Astrocyte (in vitro differentiated cells and primary cell): ENCODE measurements at regions not wholly inside any gene's neighbourhood (a gene's known extent, or its start where the extent isn't known, plus 50 kb on each side); places are given as distances from the start of the nearest gene placed in this dataset.
A peak's percentile ranks its signal among the peaks of the same experiment; 100 is the strongest.

Experiments
- DNase-seq: peaks from one replicate; pipeline ENCODE4 v3.0.0-alpha.2; 2010; ENCODE audit warnings: low read depth
- FAIRE-seq: peaks from 2 replicates; lab custom pipeline; 2011; peaks lifted over from hg19 to GRCh38; lab: Jason Lieb, UNC
- H2AFZ ChIP-seq: 2 replicates; pipeline ENCODE4 v1.6.0; 2012; ENCODE audit warnings: low read depth, low read length, inconsistent platforms
- H3K27ac ChIP-seq: 2 replicates; pipeline ENCODE4 v1.5.1; 2011; ENCODE audit warnings: low read depth, low read length, inconsistent platforms
- H3K27me3 ChIP-seq: 2 replicates; pipeline ENCODE4 v1.6.0; 2011; ENCODE audit warnings: low read length, inconsistent platforms; ENCODE audit not compliant: insufficient read depth
- H3K36me3 ChIP-seq: 2 replicates; pipeline ENCODE4 v1.5.1; 2011; ENCODE audit warnings: low read length, inconsistent platforms; ENCODE audit not compliant: insufficient read depth
- H3K4me1 ChIP-seq: 2 replicates; pipeline ENCODE4 v1.5.1; 2011; ENCODE audit warnings: low read length, inconsistent platforms; ENCODE audit not compliant: insufficient read depth
- H3K4me2 ChIP-seq: 2 replicates; pipeline ENCODE4 v1.6.0; 2012; ENCODE audit warnings: low read length, inconsistent platforms
- H3K4me3 ChIP-seq: 2 replicates; pipeline ENCODE4 v1.5.1; 2011; ENCODE audit warnings: low read depth, mild to moderate bottlenecking, low read length, inconsistent platforms; ENCODE audit not compliant: insufficient read depth
- H3K79me2 ChIP-seq: 2 replicates; pipeline ENCODE4 v1.6.0; 2012; ENCODE audit warnings: mild to moderate bottlenecking, low read length, inconsistent platforms; ENCODE audit not compliant: insufficient read depth
- H3K9ac ChIP-seq: 2 replicates; pipeline ENCODE4 v1.6.0; 2012; ENCODE audit warnings: mild to moderate bottlenecking, low read length, inconsistent platforms
- H3K9me3 ChIP-seq: 2 replicates; pipeline ENCODE4 v1.5.1; 2012; ENCODE audit warnings: low read depth, mild to moderate bottlenecking, low read length, inconsistent platforms; ENCODE audit not compliant: insufficient read depth
- H4K20me1 ChIP-seq: 2 replicates; pipeline ENCODE4 v1.6.0; 2012; ENCODE audit warnings: low read length, inconsistent platforms; ENCODE audit not compliant: insufficient read depth
- H3K27ac Mint-ChIP-seq: one replicate; pipeline ENCODE4 v1.8.0; 2021; ENCODE audit warnings: mild to moderate bottlenecking, mixed read lengths; ENCODE audit not compliant: unreplicated experiment
- H3K27me3 Mint-ChIP-seq: one replicate; pipeline ENCODE4 v1.8.0; 2021; ENCODE audit warnings: low read depth, mixed read lengths; ENCODE audit not compliant: unreplicated experiment
- H3K36me3 Mint-ChIP-seq: one replicate; pipeline ENCODE4 v1.8.0; 2021; ENCODE audit warnings: low read depth, mixed read lengths; ENCODE audit not compliant: unreplicated experiment
- H3K4me1 Mint-ChIP-seq: one replicate; pipeline ENCODE4 v1.8.0; 2021; ENCODE audit warnings: low read depth, mixed read lengths; ENCODE audit not compliant: unreplicated experiment
- H3K4me3 Mint-ChIP-seq: one replicate; pipeline ENCODE4 v1.8.0; 2021; ENCODE audit warnings: mild to moderate bottlenecking, moderate library complexity, mixed read lengths; ENCODE audit not compliant: unreplicated experiment
- H3K9me3 Mint-ChIP-seq: one replicate; pipeline ENCODE4 v1.8.0; 2021; ENCODE audit warnings: mild to moderate bottlenecking, mixed read lengths; ENCODE audit not compliant: unreplicated experiment
- EZH2 ChIP-seq: IDR thresholded peaks from 2 replicates; pipeline ENCODE4 v1.6.1; 2012; ENCODE audit warnings: mild to moderate bottlenecking, low read length, inconsistent platforms; ENCODE audit not compliant: insufficient read depth
- TF ChIP-seq, protein P1 (sequence below): IDR thresholded peaks from 2 replicates; pipeline ENCODE4 v1.5.1; 2011; ENCODE audit warnings: low read depth, mild to moderate bottlenecking, inconsistent platforms, low read length, moderate library complexity; ENCODE audit not compliant: insufficient read depth

- no peak for DNase-seq
- no peaks in the 10 kb centered on the region for H3K79me2 ChIP-seq
- no peaks in the 10 kb centered on the region for H3K36me3 ChIP-seq
- Mint-ChIP-seq H3K27ac (no peak overlapping the region), H3K27me3 (no peaks in the 10 kb centered on the region), H3K4me3 (no peak overlapping the region), H3K9me3 (no peaks in the 10 kb centered on the region), H3K36me3 (no peaks in the 10 kb centered on the region), H3K4me1 (no peaks in the 10 kb centered on the region)
- no peak overlapping the region for H3K4me2 ChIP-seq
- no peak overlapping the region for H3K9ac ChIP-seq
- TF ChIP-seq, protein P1, sequence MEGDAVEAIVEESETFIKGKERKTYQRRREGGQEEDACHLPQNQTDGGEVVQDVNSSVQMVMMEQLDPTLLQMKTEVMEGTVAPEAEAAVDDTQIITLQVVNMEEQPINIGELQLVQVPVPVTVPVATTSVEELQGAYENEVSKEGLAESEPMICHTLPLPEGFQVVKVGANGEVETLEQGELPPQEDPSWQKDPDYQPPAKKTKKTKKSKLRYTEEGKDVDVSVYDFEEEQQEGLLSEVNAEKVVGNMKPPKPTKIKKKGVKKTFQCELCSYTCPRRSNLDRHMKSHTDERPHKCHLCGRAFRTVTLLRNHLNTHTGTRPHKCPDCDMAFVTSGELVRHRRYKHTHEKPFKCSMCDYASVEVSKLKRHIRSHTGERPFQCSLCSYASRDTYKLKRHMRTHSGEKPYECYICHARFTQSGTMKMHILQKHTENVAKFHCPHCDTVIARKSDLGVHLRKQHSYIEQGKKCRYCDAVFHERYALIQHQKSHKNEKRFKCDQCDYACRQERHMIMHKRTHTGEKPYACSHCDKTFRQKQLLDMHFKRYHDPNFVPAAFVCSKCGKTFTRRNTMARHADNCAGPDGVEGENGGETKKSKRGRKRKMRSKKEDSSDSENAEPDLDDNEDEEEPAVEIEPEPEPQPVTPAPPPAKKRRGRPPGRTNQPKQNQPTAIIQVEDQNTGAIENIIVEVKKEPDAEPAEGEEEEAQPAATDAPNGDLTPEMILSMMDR, result no peak
- no peak for TF ChIP-seq EZH2
- peaks cover 15% of the 10 kb centered on the region for H3K4me1 ChIP-seq
- H4K20me1 ChIP-seq, result no peaks in the 10 kb centered on the region
- no peak overlapping the region for H3K27ac ChIP-seq
- FAIRE-seq, result no peak
- H3K27me3 ChIP-seq, result no peaks in the 10 kb centered on the region
- no peak overlapping the region for H2AFZ ChIP-seq
- H3K4me3 ChIP-seq, result no peak overlapping the region
- no peaks in the 10 kb centered on the region for H3K9me3 ChIP-seq
Measured at GRCh38 chr11:110830344-110830743, 118.1 kb upstream of the ARHGAP20 start.

- H3K4me2 ChIP-seq, result no peak overlapping the region
- no peak overlapping the region for H3K27ac ChIP-seq
- H3K79me2 ChIP-seq, result no peaks in the 10 kb centered on the region
- DNase-seq, result no peak
- H3K4me3 Mint-ChIP-seq, result no peak overlapping the region
- no peaks in the 10 kb centered on the region for H3K4me1 Mint-ChIP-seq
- no peak overlapping the region for H3K4me3 ChIP-seq
- H3K9ac ChIP-seq, result no peak overlapping the region
- no peaks in the 10 kb centered on the region for H3K9me3 Mint-ChIP-seq
- FAIRE-seq, result no peak
- no peaks in the 10 kb centered on the region for H3K27me3 Mint-ChIP-seq
- H3K4me1 ChIP-seq, result peaks cover 15% of the 10 kb centered on the region
- TF ChIP-seq, protein P1, result no peak
- TF ChIP-seq EZH2, result no peak
- H4K20me1 ChIP-seq, result no peaks in the 10 kb centered on the region
- no peaks in the 10 kb centered on the region for H3K9me3 ChIP-seq
- no peaks in the 10 kb centered on the region for H3K36me3 Mint-ChIP-seq
- no peak overlapping the region for H3K27ac Mint-ChIP-seq
- no peaks in the 10 kb centered on the region for H3K27me3 ChIP-seq
- no peaks in the 10 kb centered on the region for H3K36me3 ChIP-seq
- no peak overlapping the region for H2AFZ ChIP-seq
Measured at GRCh38 chr11:110829873-110830272, 117.6 kb upstream of the ARHGAP20 start.

GRCh38 chr11:110828086-110828485, 115.8 kb upstream of the ARHGAP20 start:
- Histone ChIP-seq H3K4me1 (peaks cover 8% of the 10 kb centered on the region), H3K79me2 (no peaks in the 10 kb centered on the region), H3K9ac (no peak overlapping the region), H3K4me2 (no peak overlapping the region), H3K4me3 (no peak overlapping the region), H2AFZ (no peak overlapping the region), H3K27me3 (no peaks in the 10 kb centered on the region), H3K36me3 (no peaks in the 10 kb centered on the region), H4K20me1 (no peaks in the 10 kb centered on the region), H3K9me3 (no peaks in the 10 kb centered on the region), H3K27ac (no peak overlapping the region)
- peak; percentile 65 for DNase-seq
- H3K27me3 Mint-ChIP-seq, result no peaks in the 10 kb centered on the region
- no peak for TF ChIP-seq EZH2
- TF ChIP-seq, protein P1, result no peak
- H3K27ac Mint-ChIP-seq, result no peak overlapping the region
- no peaks in the 10 kb centered on the region for H3K4me1 Mint-ChIP-seq
- no peak overlapping the region for H3K4me3 Mint-ChIP-seq
- H3K36me3 Mint-ChIP-seq, result no peaks in the 10 kb centered on the region
- no peak for FAIRE-seq
- H3K9me3 Mint-ChIP-seq, result no peaks in the 10 kb centered on the region
